Left ventricle myocardium inferior (tissue), 1 donor: ENCODE measurements at regions not wholly inside any gene's neighbourhood (a gene's known extent, or its start where the extent isn't known, plus 50 kb on each side); places are given as distances from the start of the nearest gene placed in this dataset.

Source experiments
- DNase-seq: peaks from one replicate; pipeline ENCODE4 v3.0.0-alpha.2; 2020
- H3K27ac ChIP-seq: fragments of 200-600 bp; replicated peaks from 2 replicates; pipeline ENCODE4 v1.8.0; 2021
- H3K27me3 ChIP-seq: fragments of 200-600 bp; 2 replicates; pipeline ENCODE4 v1.8.0; 2021; ENCODE audit warnings: low read depth
- H3K36me3 ChIP-seq: fragments of 200-600 bp; 2 replicates; pipeline ENCODE4 v1.8.0; 2021
- H3K4me1 ChIP-seq: fragments of 200-600 bp; 2 replicates; pipeline ENCODE4 v1.8.0; 2021
- H3K4me3 ChIP-seq: fragments of 200-600 bp; 2 replicates; pipeline ENCODE4 v1.8.0; 2021; ENCODE audit warnings: mild to moderate bottlenecking, moderate library complexity
- H3K9me3 ChIP-seq: fragments of 200-600 bp; replicated peaks from 2 replicates; pipeline ENCODE4 v1.8.0; 2021
- intact Hi-C: fragments of 100-400 bp; cut with micrococcal nuclease; formaldehyde crosslinking; loops from one replicate; pipeline ENCODE4 v1.11.0; 2022
- TF ChIP-seq, protein P1 (sequence below): fragments of 200-600 bp; IDR thresholded peaks from 2 replicates; pipeline ENCODE4 v1.8.0; 2021; ENCODE audit warnings: antibody characterized with exemption, mild to moderate bottlenecking, borderline replicate concordance
- donor health status: DM: no; HTN: yes; CAD: no; lungs with severe emphysema.

- intact Hi-C loops, result no loop called here
- H3K4me3 ChIP-seq, result no peak overlapping the region
- DNase-seq, result no peak
- no peaks in the 10 kb centered on the region for H3K4me1 ChIP-seq
- H3K27ac ChIP-seq, result no peak overlapping the region
- H3K27me3 ChIP-seq, result no peaks in the 10 kb centered on the region
- no peaks in the 10 kb centered on the region for H3K9me3 ChIP-seq
- no peaks in the 10 kb centered on the region for H3K36me3 ChIP-seq
- TF ChIP-seq, protein P1, sequence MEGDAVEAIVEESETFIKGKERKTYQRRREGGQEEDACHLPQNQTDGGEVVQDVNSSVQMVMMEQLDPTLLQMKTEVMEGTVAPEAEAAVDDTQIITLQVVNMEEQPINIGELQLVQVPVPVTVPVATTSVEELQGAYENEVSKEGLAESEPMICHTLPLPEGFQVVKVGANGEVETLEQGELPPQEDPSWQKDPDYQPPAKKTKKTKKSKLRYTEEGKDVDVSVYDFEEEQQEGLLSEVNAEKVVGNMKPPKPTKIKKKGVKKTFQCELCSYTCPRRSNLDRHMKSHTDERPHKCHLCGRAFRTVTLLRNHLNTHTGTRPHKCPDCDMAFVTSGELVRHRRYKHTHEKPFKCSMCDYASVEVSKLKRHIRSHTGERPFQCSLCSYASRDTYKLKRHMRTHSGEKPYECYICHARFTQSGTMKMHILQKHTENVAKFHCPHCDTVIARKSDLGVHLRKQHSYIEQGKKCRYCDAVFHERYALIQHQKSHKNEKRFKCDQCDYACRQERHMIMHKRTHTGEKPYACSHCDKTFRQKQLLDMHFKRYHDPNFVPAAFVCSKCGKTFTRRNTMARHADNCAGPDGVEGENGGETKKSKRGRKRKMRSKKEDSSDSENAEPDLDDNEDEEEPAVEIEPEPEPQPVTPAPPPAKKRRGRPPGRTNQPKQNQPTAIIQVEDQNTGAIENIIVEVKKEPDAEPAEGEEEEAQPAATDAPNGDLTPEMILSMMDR, result no peak
Measured at GRCh38 chr12:24195063-24195462, 245.6 kb upstream of the SOX5 start.

- H3K4me1 ChIP-seq, result no peaks in the 10 kb centered on the region
- intact Hi-C loops, result no loop called here
- H3K27me3 ChIP-seq, result no peaks in the 10 kb centered on the region
- H3K9me3 ChIP-seq, result no peaks in the 10 kb centered on the region
- no peak overlapping the region for H3K27ac ChIP-seq
- no peak for DNase-seq
- TF ChIP-seq, protein P1, result no peak
- H3K36me3 ChIP-seq, result no peaks in the 10 kb centered on the region
- no peak overlapping the region for H3K4me3 ChIP-seq
Measured at GRCh38 chr12:24191117-24191516, 241.6 kb upstream of the SOX5 start.

DNA sequence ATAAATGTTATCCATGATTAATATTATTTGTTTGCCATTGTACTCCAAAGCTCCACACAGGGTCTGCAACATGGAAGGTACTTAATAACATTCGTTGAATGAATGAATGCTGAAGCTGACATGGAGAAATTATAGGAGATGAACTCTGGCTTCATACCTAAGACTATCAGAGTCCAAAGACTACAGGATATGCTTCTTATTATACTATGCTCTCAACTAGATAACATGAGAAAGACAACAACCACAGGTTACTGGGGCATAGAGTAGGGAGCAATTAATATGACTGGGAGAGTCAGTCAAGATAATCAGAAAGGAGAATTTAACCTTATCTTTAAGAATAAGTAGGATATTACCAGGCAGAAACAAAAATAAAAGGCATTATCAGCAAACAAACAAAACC, 236.3 kb upstream of the SOX5 start:
- no peak for DNase-seq
- intact Hi-C loops, result no loop called here
- Histone ChIP-seq H3K27me3 (no peaks in the 10 kb centered on the region), H3K36me3 (no peaks in the 10 kb centered on the region), H3K27ac (no peak overlapping the region), H3K4me3 (no peak overlapping the region), H3K9me3 (no peaks in the 10 kb centered on the region), H3K4me1 (no peaks in the 10 kb centered on the region)
- TF ChIP-seq, protein P1, result no peak

DNA sequence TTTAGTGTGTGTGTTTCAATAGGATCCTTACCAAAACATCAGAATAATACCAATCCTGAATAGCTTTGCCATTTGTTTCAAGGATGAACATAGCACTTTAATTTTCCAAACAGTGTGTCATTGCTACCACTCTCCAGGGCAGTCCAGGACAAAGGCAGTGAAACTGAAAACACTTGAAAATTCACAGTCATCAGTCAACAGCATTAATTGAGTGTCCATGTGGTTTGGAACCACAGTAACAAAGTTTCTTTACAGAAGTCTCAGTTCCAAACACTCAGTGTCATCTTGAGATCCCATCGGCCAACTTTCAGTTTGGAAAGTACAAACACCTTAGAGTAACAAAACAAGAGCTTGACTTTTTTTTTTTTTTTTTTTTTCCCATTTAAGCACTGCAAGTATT, 228.4 kb upstream of the SOX5 start:
- intact Hi-C loops, result no loop called here

GRCh38 chr12:24175929-24176328, 226.5 kb upstream of the SOX5 start:
- Histone ChIP-seq H3K4me3 (no peak overlapping the region), H3K27ac (no peak overlapping the region), H3K4me1 (no peaks in the 10 kb centered on the region), H3K27me3 (no peaks in the 10 kb centered on the region), H3K36me3 (no peaks in the 10 kb centered on the region), H3K9me3 (no peaks in the 10 kb centered on the region)
- intact Hi-C loops, result no loop called here
- TF ChIP-seq, protein P1, result no peak
- no peak for DNase-seq

More for the DNA sequence above, 228.4 kb upstream of the SOX5 start:
- H3K9me3 ChIP-seq, result no peaks in the 10 kb centered on the region
- no peaks in the 10 kb centered on the region for H3K4me1 ChIP-seq
- DNase-seq, result no peak
- TF ChIP-seq, protein P1, result no peak
- no peak overlapping the region for H3K4me3 ChIP-seq
- no peaks in the 10 kb centered on the region for H3K27me3 ChIP-seq
- no peak overlapping the region for H3K27ac ChIP-seq
- no peaks in the 10 kb centered on the region for H3K36me3 ChIP-seq

GRCh38 chr12:24175284-24175683, 225.8 kb upstream of the SOX5 start:
- TF ChIP-seq, protein P1, result no peak
- H3K9me3 ChIP-seq, result no peaks in the 10 kb centered on the region
- intact Hi-C loops, result no loop called here

More at GRCh38 chr12:24175284-24175683, 225.8 kb upstream of the SOX5 start:
- Histone ChIP-seq H3K4me3 (no peak overlapping the region), H3K4me1 (no peaks in the 10 kb centered on the region), H3K27me3 (no peaks in the 10 kb centered on the region), H3K36me3 (no peaks in the 10 kb centered on the region), H3K27ac (no peak overlapping the region)
- no peak for DNase-seq
